H1 (cell line): ENCODE measurements at regions not wholly inside any gene's neighbourhood (a gene's known extent, or its start where the extent isn't known, plus 50 kb on each side); places are given as distances from the start of the nearest gene placed in this dataset.

Experiments used
- BRCA1 ChIP-seq: IDR thresholded peaks from 2 replicates; pipeline ENCODE4 v1.6.1; 2012; ENCODE audit warnings: low read depth, low read length, improper control_type of control experiment
- CBX5 ChIP-seq: fragments of 300-800, 300-1000 bp; sonication (generic); IDR thresholded peaks from 2 replicates; pipeline ENCODE4 v1.7.1; 2016; ENCODE audit warnings: antibody characterized with exemption, low read length, low read depth
- CTBP2 ChIP-seq: IDR thresholded peaks from 2 replicates; pipeline ENCODE4 v1.7.0; 2011; ENCODE audit warnings: borderline replicate concordance, mild to moderate bottlenecking, moderate library complexity, mixed read lengths, low read length; ENCODE audit not compliant: insufficient read depth, insufficient read length
- HDAC6 ChIP-seq: IDR thresholded peaks from one replicate; pipeline ENCODE4 v1.7.1; 2012; ENCODE audit warnings: low read depth, mild to moderate bottlenecking, inconsistent platforms, low read length, moderate library complexity
- MAFK ChIP-seq: IDR thresholded peaks from 2 replicates; pipeline ENCODE4 v1.6.1; 2012; ENCODE audit warnings: low read depth, mild to moderate bottlenecking, improper control_type of control experiment, low read length
- SRF ChIP-seq: IDR thresholded peaks from 2 replicates; pipeline ENCODE4 v1.6.1; 2011; ENCODE audit warnings: mild to moderate bottlenecking, low read depth, low read length, moderate library complexity
- TF ChIP-seq, protein P1 (sequence below): fragments of 300-600 bp; sonication (generic); IDR thresholded peaks from 2 replicates; pipeline ENCODE4 v1.7.1; 2012; ENCODE audit warnings: low read length, moderate library complexity, mild to moderate bottlenecking, inconsistent platforms; ENCODE audit not compliant: insufficient replicate concordance

DNA sequence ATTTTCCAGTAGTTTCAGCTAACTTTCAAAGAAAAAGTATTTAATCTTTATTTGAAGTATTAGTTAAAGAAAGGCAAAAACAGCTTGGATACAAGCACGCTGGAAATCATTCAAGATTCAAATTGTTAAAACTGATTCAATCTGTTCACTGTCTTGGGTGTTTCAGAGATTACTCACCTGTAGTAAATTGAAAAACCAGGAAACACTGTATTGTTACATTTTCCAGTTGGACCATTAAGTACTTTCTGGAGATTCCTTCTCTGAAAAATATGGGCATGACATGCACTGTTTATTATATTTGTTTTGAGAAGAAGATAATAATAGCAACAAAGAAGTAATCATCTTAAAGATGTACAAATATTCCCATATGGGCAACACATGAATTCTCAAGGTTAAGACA is 196.1 kb downstream of the UBE2E3 start (continued):
- TF ChIP-seq, protein P1, sequence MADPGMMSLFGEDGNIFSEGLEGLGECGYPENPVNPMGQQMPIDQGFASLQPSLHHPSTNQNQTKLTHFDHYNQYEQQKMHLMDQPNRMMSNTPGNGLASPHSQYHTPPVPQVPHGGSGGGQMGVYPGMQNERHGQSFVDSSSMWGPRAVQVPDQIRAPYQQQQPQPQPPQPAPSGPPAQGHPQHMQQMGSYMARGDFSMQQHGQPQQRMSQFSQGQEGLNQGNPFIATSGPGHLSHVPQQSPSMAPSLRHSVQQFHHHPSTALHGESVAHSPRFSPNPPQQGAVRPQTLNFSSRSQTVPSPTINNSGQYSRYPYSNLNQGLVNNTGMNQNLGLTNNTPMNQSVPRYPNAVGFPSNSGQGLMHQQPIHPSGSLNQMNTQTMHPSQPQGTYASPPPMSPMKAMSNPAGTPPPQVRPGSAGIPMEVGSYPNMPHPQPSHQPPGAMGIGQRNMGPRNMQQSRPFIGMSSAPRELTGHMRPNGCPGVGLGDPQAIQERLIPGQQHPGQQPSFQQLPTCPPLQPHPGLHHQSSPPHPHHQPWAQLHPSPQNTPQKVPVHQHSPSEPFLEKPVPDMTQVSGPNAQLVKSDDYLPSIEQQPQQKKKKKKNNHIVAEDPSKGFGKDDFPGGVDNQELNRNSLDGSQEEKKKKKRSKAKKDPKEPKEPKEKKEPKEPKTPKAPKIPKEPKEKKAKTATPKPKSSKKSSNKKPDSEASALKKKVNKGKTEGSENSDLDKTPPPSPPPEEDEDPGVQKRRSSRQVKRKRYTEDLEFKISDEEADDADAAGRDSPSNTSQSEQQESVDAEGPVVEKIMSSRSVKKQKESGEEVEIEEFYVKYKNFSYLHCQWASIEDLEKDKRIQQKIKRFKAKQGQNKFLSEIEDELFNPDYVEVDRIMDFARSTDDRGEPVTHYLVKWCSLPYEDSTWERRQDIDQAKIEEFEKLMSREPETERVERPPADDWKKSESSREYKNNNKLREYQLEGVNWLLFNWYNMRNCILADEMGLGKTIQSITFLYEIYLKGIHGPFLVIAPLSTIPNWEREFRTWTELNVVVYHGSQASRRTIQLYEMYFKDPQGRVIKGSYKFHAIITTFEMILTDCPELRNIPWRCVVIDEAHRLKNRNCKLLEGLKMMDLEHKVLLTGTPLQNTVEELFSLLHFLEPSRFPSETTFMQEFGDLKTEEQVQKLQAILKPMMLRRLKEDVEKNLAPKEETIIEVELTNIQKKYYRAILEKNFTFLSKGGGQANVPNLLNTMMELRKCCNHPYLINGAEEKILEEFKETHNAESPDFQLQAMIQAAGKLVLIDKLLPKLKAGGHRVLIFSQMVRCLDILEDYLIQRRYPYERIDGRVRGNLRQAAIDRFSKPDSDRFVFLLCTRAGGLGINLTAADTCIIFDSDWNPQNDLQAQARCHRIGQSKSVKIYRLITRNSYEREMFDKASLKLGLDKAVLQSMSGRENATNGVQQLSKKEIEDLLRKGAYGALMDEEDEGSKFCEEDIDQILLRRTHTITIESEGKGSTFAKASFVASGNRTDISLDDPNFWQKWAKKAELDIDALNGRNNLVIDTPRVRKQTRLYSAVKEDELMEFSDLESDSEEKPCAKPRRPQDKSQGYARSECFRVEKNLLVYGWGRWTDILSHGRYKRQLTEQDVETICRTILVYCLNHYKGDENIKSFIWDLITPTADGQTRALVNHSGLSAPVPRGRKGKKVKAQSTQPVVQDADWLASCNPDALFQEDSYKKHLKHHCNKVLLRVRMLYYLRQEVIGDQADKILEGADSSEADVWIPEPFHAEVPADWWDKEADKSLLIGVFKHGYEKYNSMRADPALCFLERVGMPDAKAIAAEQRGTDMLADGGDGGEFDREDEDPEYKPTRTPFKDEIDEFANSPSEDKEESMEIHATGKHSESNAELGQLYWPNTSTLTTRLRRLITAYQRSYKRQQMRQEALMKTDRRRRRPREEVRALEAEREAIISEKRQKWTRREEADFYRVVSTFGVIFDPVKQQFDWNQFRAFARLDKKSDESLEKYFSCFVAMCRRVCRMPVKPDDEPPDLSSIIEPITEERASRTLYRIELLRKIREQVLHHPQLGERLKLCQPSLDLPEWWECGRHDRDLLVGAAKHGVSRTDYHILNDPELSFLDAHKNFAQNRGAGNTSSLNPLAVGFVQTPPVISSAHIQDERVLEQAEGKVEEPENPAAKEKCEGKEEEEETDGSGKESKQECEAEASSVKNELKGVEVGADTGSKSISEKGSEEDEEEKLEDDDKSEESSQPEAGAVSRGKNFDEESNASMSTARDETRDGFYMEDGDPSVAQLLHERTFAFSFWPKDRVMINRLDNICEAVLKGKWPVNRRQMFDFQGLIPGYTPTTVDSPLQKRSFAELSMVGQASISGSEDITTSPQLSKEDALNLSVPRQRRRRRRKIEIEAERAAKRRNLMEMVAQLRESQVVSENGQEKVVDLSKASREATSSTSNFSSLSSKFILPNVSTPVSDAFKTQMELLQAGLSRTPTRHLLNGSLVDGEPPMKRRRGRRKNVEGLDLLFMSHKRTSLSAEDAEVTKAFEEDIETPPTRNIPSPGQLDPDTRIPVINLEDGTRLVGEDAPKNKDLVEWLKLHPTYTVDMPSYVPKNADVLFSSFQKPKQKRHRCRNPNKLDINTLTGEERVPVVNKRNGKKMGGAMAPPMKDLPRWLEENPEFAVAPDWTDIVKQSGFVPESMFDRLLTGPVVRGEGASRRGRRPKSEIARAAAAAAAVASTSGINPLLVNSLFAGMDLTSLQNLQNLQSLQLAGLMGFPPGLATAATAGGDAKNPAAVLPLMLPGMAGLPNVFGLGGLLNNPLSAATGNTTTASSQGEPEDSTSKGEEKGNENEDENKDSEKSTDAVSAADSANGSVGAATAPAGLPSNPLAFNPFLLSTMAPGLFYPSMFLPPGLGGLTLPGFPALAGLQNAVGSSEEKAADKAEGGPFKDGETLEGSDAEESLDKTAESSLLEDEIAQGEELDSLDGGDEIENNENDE = no peak
- TF ChIP-seq BRCA1 (no peak), MAFK (no peak), SRF (no peak), CBX5 (no peak), HDAC6 (no peak), CTBP2 (no peak)
